Prostate gland (tissue), 2 donors: ENCODE measurements at regions not wholly inside any gene's neighbourhood (a gene's known extent, or its start where the extent isn't known, plus 50 kb on each side); places are given as distances from the start of the nearest gene placed in this dataset.

Experiments
- POLR2A ChIP-seq: fragments of 450-650 bp; IDR thresholded peaks from one replicate; pipeline ENCODE4 v1.6.1; 2016; ENCODE audit warnings: antibody characterized with exemption, mild to moderate bottlenecking
- TF ChIP-seq, protein P1 (sequence below), 4 experiments: fragments of 200-600 bp in 2 of 4; fragments of 450-650 bp in 2 of 4; sonication (generic) in 2 of 4; IDR thresholded peaks; 1 replicate in 3 of 4; 2 replicates in 1 of 4; pipeline ENCODE4 v1.5.1; 2016 to 2019; ENCODE audit warnings: antibody characterized with exemption in 4 of 4, mild to moderate bottlenecking in 2 of 4, moderate library complexity in 2 of 4

DNA sequence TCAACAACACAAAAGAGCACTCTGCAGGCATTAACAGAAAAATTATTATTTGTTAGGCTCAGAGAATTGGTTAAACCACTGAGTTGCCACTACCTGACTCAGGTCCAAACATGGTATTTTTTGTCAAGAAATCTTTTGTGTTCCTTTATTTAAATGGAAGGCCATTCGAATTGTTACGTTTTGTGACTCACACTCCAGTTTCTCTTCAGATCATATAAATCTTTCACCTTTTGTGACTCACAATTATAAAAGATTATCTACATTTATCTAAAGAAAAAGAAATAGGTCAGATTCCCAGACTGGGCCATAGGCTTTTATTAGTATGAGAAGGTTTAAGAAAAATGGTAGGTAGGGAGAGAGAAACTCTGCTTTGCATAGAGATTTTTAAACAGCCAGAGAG is 669.8 kb downstream of the GALC start:
- TF ChIP-seq, protein P1, sequence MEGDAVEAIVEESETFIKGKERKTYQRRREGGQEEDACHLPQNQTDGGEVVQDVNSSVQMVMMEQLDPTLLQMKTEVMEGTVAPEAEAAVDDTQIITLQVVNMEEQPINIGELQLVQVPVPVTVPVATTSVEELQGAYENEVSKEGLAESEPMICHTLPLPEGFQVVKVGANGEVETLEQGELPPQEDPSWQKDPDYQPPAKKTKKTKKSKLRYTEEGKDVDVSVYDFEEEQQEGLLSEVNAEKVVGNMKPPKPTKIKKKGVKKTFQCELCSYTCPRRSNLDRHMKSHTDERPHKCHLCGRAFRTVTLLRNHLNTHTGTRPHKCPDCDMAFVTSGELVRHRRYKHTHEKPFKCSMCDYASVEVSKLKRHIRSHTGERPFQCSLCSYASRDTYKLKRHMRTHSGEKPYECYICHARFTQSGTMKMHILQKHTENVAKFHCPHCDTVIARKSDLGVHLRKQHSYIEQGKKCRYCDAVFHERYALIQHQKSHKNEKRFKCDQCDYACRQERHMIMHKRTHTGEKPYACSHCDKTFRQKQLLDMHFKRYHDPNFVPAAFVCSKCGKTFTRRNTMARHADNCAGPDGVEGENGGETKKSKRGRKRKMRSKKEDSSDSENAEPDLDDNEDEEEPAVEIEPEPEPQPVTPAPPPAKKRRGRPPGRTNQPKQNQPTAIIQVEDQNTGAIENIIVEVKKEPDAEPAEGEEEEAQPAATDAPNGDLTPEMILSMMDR (IDR thresholded peaks at IDR 0.05) = no peak
- TF ChIP-seq POLR2A = no peak
